Stomach (tissue), 8 donors: ENCODE measurements at regions not wholly inside any gene's neighbourhood (a gene's known extent, or its start where the extent isn't known, plus 50 kb on each side); places are given as distances from the start of the nearest gene placed in this dataset.

Experiments
- DNase-seq, 2 donors: peaks; one replicate each; pipeline versions ENCODE4 v3.0.0 to v3.0.0-alpha.2; 2013 to 2019
- H3K27ac ChIP-seq, 5 donors: fragments of 200-600 bp in 4 of 5; sonication (generic) in 4 of 5; one replicate each; pipeline ENCODE4 v1.5.1; 2013 to 2019; ENCODE audit warnings: mild to moderate bottlenecking in 1 of 5, moderate library complexity in 1 of 5
- H3K27me3 ChIP-seq, 3 donors: fragments of 200-600 bp; sonication (generic); one replicate each; pipeline ENCODE4 v1.5.1; 2017 to 2019; ENCODE audit warnings: mixed run types in 1 of 3
- H3K36me3 ChIP-seq, 4 donors: fragments of 200-600 bp; sonication (generic); 1 replicate in 3 of 4; 2 replicates in 1 of 4; pipeline ENCODE4 v1.5.1; 2016 to 2019
- H3K4me1 ChIP-seq, 4 donors: fragments of 200-600 bp; sonication (generic); one replicate each; pipeline ENCODE4 v1.5.1; 2016 to 2019
- H3K4me3 ChIP-seq, 4 donors: fragments of 200-600 bp; sonication (generic) in 3 of 4; one replicate each; pipeline ENCODE4 v1.5.1; 2016 to 2019; ENCODE audit warnings: mild to moderate bottlenecking in 1 of 4
- H3K9me3 ChIP-seq, 4 donors: fragments of 200-600 bp; sonication (generic); one replicate each; pipeline ENCODE4 v1.5.1; 2016 to 2019
- CTCF ChIP-seq, 7 experiments: fragments of 450-650 bp in 4 of 7; fragments of 200-600 bp in 3 of 7; sonication (generic) in 3 of 7; IDR thresholded peaks; one replicate each; pipeline ENCODE4 v1.5.1; 2016 to 2019; ENCODE audit warnings: antibody characterized with exemption in 7 of 7, control low read depth in 2 of 7, mild to moderate bottlenecking in 1 of 7
- EP300 ChIP-seq: sonication (generic); formaldehyde crosslinking; IDR thresholded peaks from one replicate; pipeline ENCODE4 v1.6.1; 2017; ENCODE audit warnings: antibody characterized with exemption
- POLR2A ChIP-seq, 4 donors: fragments of 450-650 bp; IDR thresholded peaks; one replicate each; pipeline ENCODE4 v1.6.1; 2016; ENCODE audit warnings: antibody characterized with exemption in 4 of 4, control low read depth in 2 of 4, mild to moderate bottlenecking in 1 of 4, moderate library complexity in 1 of 4
- POLR2AphosphoS5 ChIP-seq, 3 donors: sonication (generic); formaldehyde crosslinking; IDR thresholded peaks; one replicate each; pipeline ENCODE4 v1.6.1; 2016; ENCODE audit warnings: antibody characterized with exemption in 3 of 3
- WGBS, 5 donors: extraction: QIAGEN DNeasy Blood & Tissue Kit in 3 of 5; methylation state at CpG; one replicate each; pipeline versions ENCODE4 v1.1.5 to v1.1.7; 2013 to 2018; 5-methylcytosine and 5-hydroxymethylcytosine counted together
- intact Hi-C: fragments of 100-400 bp; cut with DNase I; formaldehyde crosslinking; loops from one replicate; pipeline ENCODE4 v1.15.1; 2023; ENCODE audit warnings: low total_unique reads
- donor health status: healthy with polysubstance abuse.
- donor health status: Bipolar disorder and iron deficiency.
- donor health status: healthy.

GRCh38 chr3:78434801-78435200 is 1333.0 kb downstream of the ROBO1 start:
- WGBS, 5 donors: 86 to 96% (median 95%) methylated on average over 3 of the region's 3 CpGs
- no peaks in the 10 kb centered on the region for H3K27me3 ChIP-seq
- no peaks in the 10 kb centered on the region for H3K36me3 ChIP-seq
- no peak overlapping the region for H3K27ac ChIP-seq
- TF ChIP-seq EP300 (no peak), POLR2A (IDR thresholded peaks at IDR 0.05) (no peak), POLR2AphosphoS5 (IDR thresholded peaks at IDR 0.05) (no peak), CTCF (IDR thresholded peaks at IDR 0.05) (no peak)
- H3K4me1 ChIP-seq: no peaks in the 10 kb centered on the region
- peaks cover 0 to 4% (median 0%) of the 10 kb centered on the region in 4 donors for H3K9me3 ChIP-seq
- H3K4me3 ChIP-seq: no peak overlapping the region
- DNase-seq: no peak
- intact Hi-C loops: no loop called here

GRCh38 chr3:78455166-78455565 is 1312.6 kb downstream of the ROBO1 start:
- H3K9me3 ChIP-seq: no peaks in the 10 kb centered on the region
- no peak for TF ChIP-seq POLR2AphosphoS5 (IDR thresholded peaks at IDR 0.05)
- no peak for TF ChIP-seq POLR2A (IDR thresholded peaks at IDR 0.05)
- no peak for TF ChIP-seq CTCF (IDR thresholded peaks at IDR 0.05)
- no peak for DNase-seq
- H3K4me1 ChIP-seq: no peaks in the 10 kb centered on the region
- WGBS, 5 donors: 34 to 63% (median 55%) methylated on average over 1 of the region's 1 CpG
- no peaks in the 10 kb centered on the region for H3K36me3 ChIP-seq
- H3K27ac ChIP-seq: no peak overlapping the region
- intact Hi-C loops: no loop called here
- no peaks in the 10 kb centered on the region for H3K27me3 ChIP-seq
- H3K4me3 ChIP-seq: no peak overlapping the region

- peaks cover 0 to 2% (median 0%) of the 10 kb centered on the region in 4 donors for H3K9me3 ChIP-seq
- no peak overlapping the region for H3K4me3 ChIP-seq
- TF ChIP-seq CTCF (IDR thresholded peaks at IDR 0.05) (no peak), EP300 (no peak), POLR2AphosphoS5 (IDR thresholded peaks at IDR 0.05) (no peak), POLR2A (IDR thresholded peaks at IDR 0.05) (no peak)
- no peaks in the 10 kb centered on the region for H3K27me3 ChIP-seq
- no peak overlapping the region for H3K27ac ChIP-seq
- intact Hi-C loops: no loop called here
- no peaks in the 10 kb centered on the region for H3K4me1 ChIP-seq
- WGBS, 5 donors: 55 to 75% (median 62%) methylated on average over 2 of the region's 2 CpGs
- DNase-seq: no peak
- no peaks in the 10 kb centered on the region for H3K36me3 ChIP-seq
These were observed 1311.9 kb downstream of the ROBO1 start for GRCh38 chr3:78455712-78456433.

- WGBS, 5 donors: 60 to 77% (median 62%) methylated on average over 2 of the region's 2 CpGs
- intact Hi-C loops: no loop called here
- TF ChIP-seq POLR2AphosphoS5 (IDR thresholded peaks at IDR 0.05) (no peak), EP300 (no peak), CTCF (IDR thresholded peaks at IDR 0.05) (no peak), POLR2A (IDR thresholded peaks at IDR 0.05) (no peak)
- H3K4me1 ChIP-seq: no peaks in the 10 kb centered on the region
- H3K9me3 ChIP-seq: peaks cover 0 to 20% (median 7%) of the 10 kb centered on the region in 4 donors
- no peak overlapping the region for H3K27ac ChIP-seq
- H3K36me3 ChIP-seq: no peaks in the 10 kb centered on the region
- no peak overlapping the region for H3K4me3 ChIP-seq
- DNase-seq: no peak
- no peaks in the 10 kb centered on the region for H3K27me3 ChIP-seq
These were observed 1308.0 kb downstream of the ROBO1 start for GRCh38 chr3:78459796-78460195.
